Progenitor cell of endocrine pancreas (in vitro differentiated cells): ENCODE measurements at regions not wholly inside any gene's neighbourhood (a gene's known extent, or its start where the extent isn't known, plus 50 kb on each side); places are given as distances from the start of the nearest gene placed in this dataset.

Experiments
- DNase-seq: peaks from one replicate; pipeline ENCODE4 v3.0.0; 2021; ENCODE audit warnings: low spot score; ENCODE audit not compliant: unreplicated experiment
- H3K27ac Mint-ChIP-seq: 2 replicates; pipeline ENCODE4 v1.8.0; 2021; ENCODE audit warnings: mild to moderate bottlenecking, moderate library complexity, mixed read lengths
- H3K27me3 Mint-ChIP-seq: 2 replicates; pipeline ENCODE4 v1.8.0; 2021; ENCODE audit warnings: mixed read lengths
- H3K36me3 Mint-ChIP-seq: 2 replicates; pipeline ENCODE4 v1.8.0; 2022; ENCODE audit warnings: mixed read lengths; ENCODE audit not compliant: insufficient read depth
- H3K4me1 Mint-ChIP-seq: 2 replicates; pipeline ENCODE4 v1.8.0; 2021; ENCODE audit warnings: low read depth, mixed read lengths
- H3K4me3 Mint-ChIP-seq: 2 replicates; pipeline ENCODE4 v1.8.0; 2021; ENCODE audit warnings: low read depth, mild to moderate bottlenecking, moderate library complexity, mixed read lengths
- H3K9me3 Mint-ChIP-seq: 2 replicates; pipeline ENCODE4 v1.8.0; 2021; ENCODE audit warnings: low read depth, mixed read lengths
- CTCF ChIP-seq: fragments of 200-600 bp; sonication (generic); IDR thresholded peaks from one replicate; pipeline ENCODE4 v1.5.0; 2021; ENCODE audit warnings: antibody characterized with exemption, mild to moderate bottlenecking; ENCODE audit not compliant: unreplicated experiment

GRCh38 chr7:84688671-84689070 is 494.1 kb upstream of the SEMA3A start:
- H3K4me1 Mint-ChIP-seq = peaks cover 9% of the 10 kb centered on the region
- no peak for TF ChIP-seq CTCF
- no peak overlapping the region for H3K4me3 Mint-ChIP-seq
- H3K27ac Mint-ChIP-seq = no peak overlapping the region
- DNase-seq = no peak
- no peaks in the 10 kb centered on the region for H3K9me3 Mint-ChIP-seq
- H3K36me3 Mint-ChIP-seq = no peaks in the 10 kb centered on the region
- H3K27me3 Mint-ChIP-seq = no peaks in the 10 kb centered on the region

- no peaks in the 10 kb centered on the region for H3K27me3 Mint-ChIP-seq
- TF ChIP-seq CTCF = no peak
- no peak overlapping the region for H3K27ac Mint-ChIP-seq
- H3K36me3 Mint-ChIP-seq = no peaks in the 10 kb centered on the region
- no peak overlapping the region for H3K4me3 Mint-ChIP-seq
- H3K4me1 Mint-ChIP-seq = peaks cover 18% of the 10 kb centered on the region
- no peak for DNase-seq
- no peaks in the 10 kb centered on the region for H3K9me3 Mint-ChIP-seq
Measured at GRCh38 chr7:84686373-84686772, 491.8 kb upstream of the SEMA3A start.

- Mint-ChIP-seq H3K27ac (no peak overlapping the region), H3K36me3 (no peaks in the 10 kb centered on the region), H3K27me3 (no peaks in the 10 kb centered on the region), H3K4me1 (peaks cover 18% of the 10 kb centered on the region), H3K9me3 (no peaks in the 10 kb centered on the region), H3K4me3 (no peak overlapping the region)
- TF ChIP-seq CTCF = no peak
- DNase-seq = no peak
Measured at GRCh38 chr7:84684836-84685480, 490.4 kb upstream of the SEMA3A start.

GRCh38 chr7:84682543-84682942 is 488.0 kb upstream of the SEMA3A start:
- Mint-ChIP-seq H3K36me3 (no peaks in the 10 kb centered on the region), H3K27me3 (no peaks in the 10 kb centered on the region), H3K9me3 (no peaks in the 10 kb centered on the region), H3K4me1 (peaks cover 18% of the 10 kb centered on the region), H3K27ac (no peak overlapping the region), H3K4me3 (no peak overlapping the region)
- no peak for TF ChIP-seq CTCF
- no peak for DNase-seq

GRCh38 chr7:84678841-84679240 is 484.3 kb upstream of the SEMA3A start:
- no peak overlapping the region for H3K27ac Mint-ChIP-seq
- H3K36me3 Mint-ChIP-seq = no peaks in the 10 kb centered on the region
- no peak for TF ChIP-seq CTCF
- H3K27me3 Mint-ChIP-seq = no peaks in the 10 kb centered on the region
- DNase-seq = no peak
- H3K4me1 Mint-ChIP-seq = peaks cover 9% of the 10 kb centered on the region
- no peak overlapping the region for H3K4me3 Mint-ChIP-seq
- no peaks in the 10 kb centered on the region for H3K9me3 Mint-ChIP-seq
